ENCODE measurements at regions not wholly inside any gene's neighbourhood (a gene's known extent, or its start where the extent isn't known, plus 50 kb on each side); places are given as distances from the start of the nearest gene placed in this dataset.
A peak's percentile ranks its signal among the peaks of the same experiment; 100 is the strongest.

- DNase-seq = no peak
These were observed 152.5 kb downstream of the FGF9 start for GRCh38 chr13:21823416-21823815.

GRCh38 chr13:21823949-21824348, 153.1 kb downstream of the FGF9 start:
- DNase-seq = no peak

GRCh38 chr13:21825186-21825585, 154.3 kb downstream of the FGF9 start:
- no peak for DNase-seq

- no peak for DNase-seq
These were observed 154.9 kb downstream of the FGF9 start for GRCh38 chr13:21825801-21826200.

DNA sequence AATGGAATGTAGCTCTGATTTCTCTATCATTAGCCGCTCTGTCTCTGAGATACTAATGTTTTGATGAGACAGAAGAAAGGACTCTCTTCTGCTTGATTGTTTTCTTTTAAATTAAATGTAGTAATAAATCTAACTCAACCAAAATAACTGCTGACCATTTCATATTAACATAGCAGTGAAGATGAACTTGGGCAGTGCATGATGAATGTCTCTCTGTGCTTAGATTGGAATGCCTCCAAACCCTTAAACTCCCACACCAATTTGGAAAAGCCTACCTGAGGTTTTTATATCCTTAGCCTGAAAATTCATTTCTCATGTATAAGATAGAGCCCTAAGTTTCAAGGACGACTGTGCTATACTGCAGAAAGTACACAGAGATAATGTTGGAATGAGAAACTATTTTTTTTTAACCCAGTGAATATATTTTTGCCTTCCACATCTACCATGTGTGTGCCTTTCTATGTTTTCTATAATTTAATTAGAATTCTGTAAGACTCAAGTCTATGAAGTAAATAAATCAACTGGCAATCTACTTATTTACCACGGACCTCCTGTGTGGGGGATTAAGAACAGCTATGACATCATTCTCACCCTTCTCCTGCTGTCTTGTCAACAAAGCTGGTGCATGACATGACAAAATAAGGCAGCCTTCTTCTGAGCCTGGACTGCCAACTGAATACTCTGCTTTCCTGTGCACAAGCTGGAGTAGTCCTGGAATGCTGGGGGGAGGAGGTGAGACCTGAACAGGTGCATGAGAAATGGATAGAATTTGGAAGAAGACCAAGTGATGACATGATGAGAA, 155.5 kb downstream of the FGF9 start:
- peak; percentile 75 for DNase-seq

- no peak for DNase-seq
These were observed 160.9 kb downstream of the FGF9 start for GRCh38 chr13:21831654-21832324.

DNA sequence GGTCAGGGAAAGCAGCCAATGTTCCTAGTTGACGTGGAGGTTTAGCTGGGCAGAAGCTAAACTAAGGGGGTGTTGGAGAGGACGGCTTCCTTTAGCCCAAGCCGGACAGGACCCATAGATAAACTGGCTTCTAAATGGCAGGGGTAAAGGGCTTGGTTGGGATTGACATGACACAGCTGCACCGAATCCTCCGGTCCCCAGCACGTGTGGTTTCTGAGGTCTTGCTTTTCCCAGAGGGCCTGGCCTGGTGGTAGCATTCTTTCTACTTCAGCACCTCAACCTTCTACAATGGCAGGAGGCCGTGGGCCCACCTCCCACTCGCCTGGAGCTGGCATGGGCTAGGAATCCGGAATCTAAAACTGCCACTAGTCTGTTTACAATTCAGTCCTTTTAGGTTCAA, 163.0 kb downstream of the FGF9 start:
- DNase-seq = no peak

GRCh38 chr13:21834521-21834920, 163.6 kb downstream of the FGF9 start:
- no peak for DNase-seq

- no peak for DNase-seq
These were observed 166.4 kb downstream of the FGF9 start for GRCh38 chr13:21837288-21837687.

GRCh38 chr13:21837841-21838551, 167.1 kb downstream of the FGF9 start:
- DNase-seq = peak; percentile 62

DNA sequence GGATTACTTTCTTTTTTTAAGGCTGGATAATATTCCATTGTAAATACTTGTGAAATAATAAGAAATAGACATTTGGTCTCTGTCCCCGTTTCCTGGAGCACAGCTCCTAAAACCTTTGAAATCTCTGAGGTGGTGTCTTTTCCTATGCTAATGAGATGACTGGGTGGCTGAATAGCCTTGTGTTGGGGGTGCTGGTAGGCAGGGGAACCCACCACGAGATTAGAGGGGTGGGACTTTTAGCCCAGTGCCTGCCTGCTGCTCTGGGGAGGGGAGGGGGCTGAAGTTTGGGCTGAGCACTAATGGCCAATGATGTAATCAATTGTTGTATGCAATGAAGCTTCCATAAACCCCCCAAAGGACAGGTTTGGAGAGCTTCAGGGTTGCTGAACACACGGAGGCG, 175.7 kb downstream of the FGF9 start:
- DNase-seq = no peak

- DNase-seq = peak; percentile 42
These were observed 178.4 kb downstream of the FGF9 start for GRCh38 chr13:21849323-21849722.

DNA sequence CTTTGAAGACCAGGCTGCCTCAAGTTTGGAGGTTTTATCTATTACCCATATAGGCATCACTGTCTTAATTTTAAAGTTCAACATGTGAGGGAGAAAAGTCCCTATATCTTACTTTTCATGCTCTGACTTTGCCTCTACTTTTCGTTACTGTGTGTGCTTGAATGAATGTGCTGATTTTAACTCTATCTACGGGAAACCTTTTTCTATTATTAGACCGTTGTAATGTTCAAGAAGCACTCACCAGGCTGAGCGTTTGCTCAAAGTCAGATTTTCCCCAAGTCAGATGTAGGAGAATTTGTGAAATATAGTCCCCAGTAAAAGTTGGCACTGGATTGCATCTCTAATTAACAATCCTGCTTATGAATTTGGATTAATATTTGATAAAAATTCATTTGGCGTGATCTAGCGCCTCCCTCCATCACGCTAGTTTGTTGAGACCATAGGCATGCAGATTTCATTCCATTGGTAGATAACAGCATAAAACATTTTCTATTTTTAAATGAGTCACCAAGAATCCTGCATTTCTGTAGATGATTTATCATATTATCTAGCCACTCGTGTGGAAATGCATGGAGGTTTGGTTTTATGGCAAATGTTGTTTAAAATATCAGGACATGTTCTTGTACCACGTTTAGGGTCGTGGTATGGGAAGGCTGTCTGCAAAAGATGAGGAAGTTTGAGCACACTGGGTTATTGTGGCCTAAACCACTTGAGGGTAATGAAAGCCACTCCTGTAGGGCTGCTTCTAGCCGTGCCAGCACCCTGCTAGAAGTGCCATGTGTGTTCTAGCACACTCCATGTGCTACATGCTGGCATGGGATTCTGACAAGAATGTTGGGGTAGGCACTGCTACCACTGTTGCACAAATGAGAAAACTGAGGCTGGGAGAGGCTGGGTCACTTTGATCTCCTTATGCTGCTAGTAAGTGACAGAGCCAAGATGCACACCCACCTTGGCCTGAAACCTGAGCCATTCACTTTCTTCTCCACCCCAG, 179.4 kb downstream of the FGF9 start:
- DNase-seq = peak; percentile 42

DNA sequence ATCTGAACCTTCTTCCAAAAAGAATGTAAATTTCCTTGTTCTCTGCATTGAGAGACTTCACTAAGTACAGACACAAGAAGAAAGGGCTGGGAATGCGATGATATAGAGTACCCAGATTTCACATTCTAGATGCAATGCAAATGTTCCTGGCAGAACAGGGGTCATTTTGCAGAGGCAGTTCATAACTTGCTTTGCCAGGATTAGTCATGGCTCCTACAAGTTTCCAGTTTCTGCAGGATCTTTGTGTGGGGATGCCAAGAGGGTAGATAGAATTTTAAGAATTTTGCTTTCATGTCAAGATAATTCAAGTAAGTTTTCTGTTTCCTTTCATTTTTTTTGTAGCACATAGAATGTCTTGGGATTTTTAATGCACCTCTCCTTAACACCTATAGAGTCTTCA, 181.2 kb downstream of the FGF9 start:
- DNase-seq = no peak

DNA sequence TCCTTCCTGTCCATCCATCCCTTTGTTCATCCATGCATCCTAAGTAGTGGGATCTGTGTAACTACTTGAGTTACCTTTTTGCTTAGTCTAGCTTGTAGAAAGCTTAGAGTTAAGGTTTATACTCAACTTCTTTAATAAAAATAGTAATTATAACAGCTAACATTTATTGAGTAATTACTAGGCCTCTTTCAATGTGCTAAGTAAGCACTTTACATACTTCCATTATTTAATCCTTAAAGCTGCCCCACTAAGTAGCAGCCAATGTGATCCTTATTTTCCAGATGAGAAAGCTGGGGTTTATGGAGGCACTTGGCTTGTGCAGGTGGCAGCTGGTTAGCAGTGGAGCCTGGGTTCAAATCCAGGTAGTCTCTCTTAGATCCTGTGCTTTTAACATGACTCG, 182.9 kb downstream of the FGF9 start:
- DNase-seq = no peak

GRCh38 chr13:21868823-21869222, 197.9 kb downstream of the FGF9 start:
- no peak for DNase-seq

- DNase-seq = no peak
These were observed 200.5 kb downstream of the FGF9 start for GRCh38 chr13:21871382-21871781.

DNA sequence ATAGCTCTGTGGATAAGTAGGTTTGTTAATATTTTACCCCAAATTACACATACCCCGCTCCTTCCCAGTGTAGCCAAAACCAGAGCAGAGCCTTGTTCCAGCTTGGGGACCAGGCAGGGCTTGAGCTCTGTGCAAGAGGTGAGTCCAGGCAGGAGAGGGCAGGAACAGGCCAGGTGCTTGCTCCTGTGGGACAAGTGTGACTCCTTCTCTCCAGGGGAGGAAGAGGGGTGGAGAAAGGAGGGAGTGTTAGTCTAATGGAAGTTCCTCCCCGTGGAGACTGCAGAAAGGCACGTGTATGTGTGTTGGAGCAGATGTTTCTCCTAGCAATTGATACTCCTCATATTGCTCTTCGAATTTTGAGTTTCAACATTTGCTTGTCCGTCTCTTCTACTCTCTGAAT, 201.0 kb downstream of the FGF9 start:
- no peak for DNase-seq

DNA sequence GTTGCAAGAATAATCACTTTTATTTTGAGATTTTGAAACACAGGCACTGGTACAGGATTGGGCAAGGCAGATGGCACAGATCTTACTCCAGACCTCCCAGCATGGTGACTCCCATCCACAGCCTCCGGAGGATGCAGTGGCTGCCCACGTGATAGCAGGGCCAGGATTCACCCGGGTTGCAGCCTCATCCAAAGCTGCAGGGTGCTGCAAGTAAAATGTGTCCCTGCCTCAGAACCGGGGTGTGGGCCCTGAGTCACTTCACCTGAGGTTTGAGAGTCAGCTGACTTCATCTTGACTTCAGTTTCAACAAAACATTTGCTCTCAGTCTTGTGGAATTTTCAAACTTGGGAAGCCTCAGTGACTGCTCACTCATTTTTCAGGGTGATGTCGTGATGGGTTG, 201.9 kb downstream of the FGF9 start:
- peak; percentile 4 for DNase-seq

GRCh38 chr13:21875116-21875515, 204.2 kb downstream of the FGF9 start:
- DNase-seq = no peak

GRCh38 chr13:21879263-21879914, 208.5 kb downstream of the FGF9 start:
- no peak for DNase-seq

- DNase-seq = no peak
These were observed 211.9 kb downstream of the FGF9 start for GRCh38 chr13:21882766-21883165.

Data from kidney glomerular epithelial cell (primary cell).